Stimulated activated CD4-positive, alpha-beta T cell treated with anti-CD3 and anti-CD28 coated beads, Interleukin-4, amount 100 ng/mL, for 4 hours (primary cell): ENCODE measurements at regions not wholly inside any gene's neighbourhood (a gene's known extent, or its start where the extent isn't known, plus 50 kb on each side); places are given as distances from the start of the nearest gene placed in this dataset.
"Not testable (repeated sequence)": the region's sequence is repeated elsewhere in the genome, so short reads cannot be mapped to it uniquely, and the experiment has no call there.

ENCODE experiments used
- DNase-seq, 2 experiments: peaks; one replicate each; pipeline ENCODE4 v3.0.0-alpha.2; 2020

- DNase-seq = no peak
Measured at GRCh38 chr6:140784573-140784972, 1348.2 kb upstream of the GJE1 start.

- not testable (repeated sequence) for DNase-seq
Measured at GRCh38 chr6:140783504-140783903, 1349.2 kb upstream of the GJE1 start.

DNA sequence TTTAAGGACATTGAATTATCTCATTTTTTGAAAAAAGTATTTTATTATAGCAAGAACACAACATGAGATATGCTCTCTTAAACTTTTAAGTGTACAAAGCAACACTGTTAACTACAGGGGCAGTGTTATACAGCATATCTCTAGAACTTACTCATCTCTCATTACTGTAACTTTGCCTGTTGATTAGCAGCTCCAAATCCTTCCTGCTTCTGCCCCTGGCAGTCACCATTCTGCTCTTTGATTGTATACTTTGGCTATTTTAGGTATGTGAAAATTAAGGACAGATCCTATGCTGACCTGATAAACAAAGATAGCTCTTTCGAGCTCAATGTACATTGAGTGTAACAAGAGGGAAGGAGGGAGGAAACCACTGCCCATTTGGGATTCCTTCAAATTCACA lies 1349.8 kb upstream of the GJE1 start:
- no peak for DNase-seq

DNA sequence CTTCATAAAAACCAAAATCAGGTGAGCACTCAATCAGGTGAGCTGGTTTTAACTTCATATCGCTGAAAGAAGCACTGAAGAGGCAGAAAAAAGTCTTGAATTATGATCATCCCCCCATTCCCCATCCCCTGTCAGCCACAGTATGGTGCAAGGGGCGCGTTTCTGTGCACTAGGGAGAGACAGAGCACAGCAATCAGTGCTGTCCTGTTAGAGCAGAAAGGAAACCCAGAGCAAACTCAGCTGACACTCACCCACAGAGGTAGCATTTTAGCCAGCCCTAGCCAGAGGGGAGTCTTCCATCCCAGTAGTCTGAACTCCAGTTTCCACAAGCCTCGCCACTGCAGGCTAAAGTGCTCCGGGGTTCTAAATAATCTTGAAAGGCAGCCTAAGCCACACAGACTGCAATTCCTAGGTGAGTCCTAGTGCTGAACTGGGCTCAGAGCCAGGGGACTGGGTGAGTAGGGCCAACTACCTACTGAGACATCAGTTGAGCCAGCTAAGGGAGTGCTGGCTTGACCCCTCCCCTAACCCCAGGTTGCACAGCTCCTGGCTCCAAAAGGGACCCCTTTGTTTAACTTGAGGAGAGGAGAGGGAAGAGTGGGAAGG lies 1352.6 kb upstream of the GJE1 start:
- no peak for DNase-seq

GRCh38 chr6:140779341-140779740 lies 1353.4 kb upstream of the GJE1 start:
- DNase-seq = no peak

DNA sequence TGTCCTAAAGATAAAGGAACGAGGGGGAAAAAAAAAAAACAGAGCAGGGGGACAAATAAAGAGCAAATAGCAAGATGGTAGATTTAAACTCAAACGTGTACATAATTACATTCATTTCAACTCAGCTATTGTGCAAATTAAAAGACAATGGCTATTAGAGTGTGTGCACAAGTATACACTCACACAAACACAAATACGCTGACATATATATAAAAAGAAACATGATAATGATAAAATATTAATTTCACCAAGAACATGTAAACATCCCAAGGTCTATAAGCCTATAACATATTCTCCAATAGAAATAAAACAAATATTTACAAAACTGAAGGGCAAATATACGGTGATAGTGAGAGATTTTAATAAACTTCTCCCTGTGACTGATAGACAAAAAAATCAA lies 1354.9 kb upstream of the GJE1 start:
- DNase-seq = no peak

DNA sequence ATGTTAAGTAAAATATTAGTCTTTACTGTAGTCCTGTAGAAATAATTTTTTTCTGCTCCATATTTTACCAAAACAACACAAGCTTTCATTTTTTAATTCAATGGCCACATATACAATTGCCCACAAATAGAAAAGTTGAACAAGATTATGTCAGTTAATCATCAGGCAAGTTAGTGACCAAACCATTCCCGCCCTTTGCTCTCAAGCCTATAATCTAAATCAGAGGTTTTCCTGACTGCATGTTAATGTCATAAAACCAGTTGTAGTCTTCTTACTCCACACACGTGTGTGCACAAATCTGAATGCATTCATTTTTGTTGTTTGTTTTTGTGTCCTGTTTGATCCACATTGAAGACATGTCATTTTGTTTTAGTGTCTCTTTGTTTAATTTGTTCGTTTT lies 1357.7 kb upstream of the GJE1 start:
- no peak for DNase-seq

GRCh38 chr6:140774080-140774505 lies 1358.6 kb upstream of the GJE1 start:
- no peak for DNase-seq

DNA sequence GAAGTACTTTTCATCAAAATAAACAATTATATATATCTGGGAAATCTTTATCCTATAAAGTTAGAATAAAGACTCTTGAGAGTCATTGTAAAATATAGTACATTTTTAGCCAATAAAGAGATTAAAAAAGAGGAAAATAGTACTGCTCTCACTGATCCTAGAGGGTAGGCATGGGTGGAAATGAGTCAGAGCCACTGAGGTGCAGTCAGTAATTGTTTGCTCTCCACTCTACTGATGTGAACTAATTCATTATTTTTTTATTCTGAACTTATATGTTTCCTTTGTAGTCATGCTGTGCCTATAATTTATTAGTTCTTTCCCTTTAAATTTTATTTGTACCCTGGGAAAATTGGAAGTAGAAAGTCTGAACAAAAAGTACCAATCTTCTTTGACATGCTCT lies 1359.4 kb upstream of the GJE1 start:
- DNase-seq = no peak

DNA sequence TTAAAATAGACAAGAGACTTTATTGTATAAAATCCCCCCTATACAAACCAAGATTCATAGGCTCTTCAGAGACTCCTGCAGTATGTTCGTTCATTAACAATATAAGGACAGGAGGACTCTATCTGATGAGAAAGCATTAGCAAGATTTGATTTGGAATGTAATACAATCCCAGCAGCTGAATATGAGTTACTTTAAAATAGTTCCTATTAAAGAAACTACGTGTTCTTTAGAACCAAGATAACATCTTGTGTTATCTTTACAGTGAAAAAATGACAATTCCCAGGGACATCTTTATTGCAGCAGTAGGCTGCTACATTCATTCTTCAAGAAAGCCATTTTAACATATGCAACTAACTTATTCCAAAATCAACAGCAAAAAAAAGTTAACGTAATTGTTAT lies 1360.1 kb upstream of the GJE1 start:
- no peak for DNase-seq

DNA sequence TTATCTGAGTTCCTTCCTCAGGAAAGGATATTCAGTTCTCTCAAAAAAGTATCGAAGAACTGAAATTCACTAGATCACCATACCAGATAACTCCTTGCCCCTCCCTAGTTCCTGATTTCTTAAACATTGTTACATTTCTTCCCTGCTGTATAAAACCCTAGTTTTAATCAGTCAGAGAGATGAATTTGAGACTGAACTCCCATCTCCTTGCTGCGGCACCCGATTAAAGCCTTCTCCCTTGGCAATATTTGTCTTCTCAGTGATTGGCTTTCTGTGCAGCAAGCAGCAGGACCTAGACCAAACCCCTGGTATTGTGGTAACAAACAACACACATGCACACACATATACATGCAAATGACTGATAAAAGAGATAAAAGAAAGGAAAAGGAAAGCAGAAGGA lies 1364.6 kb upstream of the GJE1 start:
- DNase-seq = no peak

DNA sequence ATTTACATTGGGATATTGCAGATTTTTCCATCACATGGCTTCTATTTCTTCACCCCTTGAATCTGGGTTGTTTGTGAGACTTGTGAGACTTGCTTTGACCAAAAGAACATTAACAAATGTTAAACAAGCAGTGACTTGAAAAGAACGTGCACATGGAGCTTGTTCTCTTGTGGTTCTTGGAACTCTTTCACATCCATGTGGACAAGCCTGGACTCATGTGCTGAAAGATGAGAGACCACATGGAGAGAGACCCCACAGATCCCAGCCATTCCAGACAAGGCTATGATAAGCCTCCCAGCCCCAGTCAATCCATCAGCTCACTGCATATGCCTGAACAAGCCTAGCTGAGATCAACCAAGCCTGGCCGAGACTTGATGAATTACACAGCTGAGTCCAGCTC lies 1365.7 kb upstream of the GJE1 start:
- no peak for DNase-seq

DNA sequence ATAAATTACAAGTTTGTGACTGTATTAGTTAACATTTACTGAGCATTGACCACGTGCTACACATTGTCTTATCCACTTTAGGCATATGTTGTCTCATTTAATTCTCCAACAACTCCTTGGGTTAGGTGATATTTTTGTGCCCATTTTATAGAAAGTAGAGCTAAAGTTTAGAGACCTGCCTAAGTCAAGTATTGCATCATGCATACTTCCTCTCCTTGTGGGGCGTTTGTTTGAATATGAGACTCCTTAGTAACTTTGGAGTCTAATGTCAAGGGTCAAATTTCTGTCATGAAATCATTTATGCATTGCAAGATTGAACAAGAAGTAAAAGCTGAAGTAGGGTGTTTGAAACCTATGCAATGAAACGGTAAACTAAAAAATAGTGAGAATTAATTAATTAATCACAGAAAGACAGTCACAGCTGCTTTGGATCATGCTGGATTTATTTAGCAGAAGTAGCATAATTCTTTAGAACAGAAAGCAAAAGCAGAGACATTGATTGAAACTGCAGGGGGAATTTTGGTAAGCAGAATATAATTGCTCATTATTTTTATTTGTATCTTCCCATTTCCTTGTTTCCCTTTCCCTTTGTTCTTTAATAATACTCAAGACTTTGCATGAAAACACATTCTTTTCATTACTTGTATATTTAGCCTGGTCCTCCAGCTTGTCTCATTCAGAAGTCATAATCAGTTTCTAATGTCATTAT lies 1374.4 kb upstream of the GJE1 start:
- no peak for DNase-seq

DNA sequence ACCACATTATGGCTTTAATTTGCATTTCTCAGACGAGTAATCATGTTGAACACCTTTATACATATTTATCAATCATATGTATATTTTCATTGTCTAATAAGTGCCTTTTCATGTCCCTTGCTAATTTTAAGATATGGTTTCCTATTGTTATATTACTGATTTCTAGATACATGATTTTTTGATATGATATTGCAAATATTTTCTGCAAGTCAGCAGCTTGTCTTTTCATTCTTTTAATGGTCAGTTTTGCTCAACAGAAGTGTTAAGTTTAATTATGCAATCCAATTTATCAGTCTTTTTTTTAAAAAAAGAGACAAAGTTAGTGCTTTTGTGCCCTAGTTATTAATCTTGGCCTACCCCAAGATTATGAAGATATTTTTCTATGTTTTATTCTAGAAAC lies 1377.8 kb upstream of the CITED2 start:
- no peak for DNase-seq

DNA sequence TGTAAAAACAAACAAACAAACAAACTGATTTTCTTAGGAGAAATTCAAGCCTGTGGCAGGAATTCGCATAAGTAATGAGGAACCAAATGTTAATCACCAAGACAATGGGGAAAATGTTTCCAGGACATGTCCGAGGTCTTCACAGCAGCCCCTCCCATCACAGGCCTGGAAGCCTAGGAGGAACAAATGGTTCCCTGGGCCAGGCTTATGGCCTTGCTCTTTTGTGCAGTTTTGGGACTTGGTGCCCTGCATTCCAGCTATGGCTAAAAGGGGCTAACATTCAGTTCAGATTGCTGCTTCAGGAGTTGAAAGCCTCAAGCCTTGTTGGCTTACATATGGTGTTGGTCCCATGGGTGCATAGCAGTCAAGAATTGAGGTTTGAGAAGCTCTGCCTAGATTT lies 1372.7 kb upstream of the CITED2 start:
- DNase-seq = no peak

DNA sequence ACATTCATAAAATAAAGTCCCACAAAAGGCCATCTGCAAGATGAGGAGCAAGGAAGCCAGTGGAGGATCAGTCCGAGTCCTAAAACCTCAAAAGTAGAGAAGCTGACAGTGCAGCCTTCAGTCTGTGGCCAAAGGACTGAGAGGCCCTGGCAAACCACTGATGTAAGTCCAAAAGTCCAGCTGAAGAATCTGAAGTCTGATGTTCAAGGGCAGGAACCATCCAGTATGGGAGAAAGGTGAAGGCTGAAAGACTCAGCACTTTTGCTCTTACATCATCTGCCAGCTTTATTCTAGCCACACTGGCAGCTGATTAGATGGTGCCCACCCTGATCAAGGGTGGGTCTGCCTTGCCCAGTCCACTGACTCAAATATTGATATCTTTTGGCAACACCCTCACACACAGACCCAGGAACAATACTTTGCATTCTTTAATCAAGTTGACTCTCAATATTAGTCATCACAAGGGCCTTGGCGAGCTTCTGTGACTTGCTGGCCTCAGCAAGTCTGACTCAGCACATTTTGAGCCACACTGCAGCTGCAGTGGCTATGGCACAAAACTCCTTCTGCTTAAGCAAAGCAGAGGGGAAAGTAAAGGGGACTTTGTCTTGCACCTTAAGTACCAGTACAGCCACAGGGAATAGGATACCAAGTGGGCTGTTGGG lies 1370.3 kb upstream of the CITED2 start:
- no peak for DNase-seq

GRCh38 chr6:140736231-140736630 lies 1361.8 kb upstream of the CITED2 start:
- DNase-seq = no peak

- DNase-seq = no peak
Measured at GRCh38 chr6:140732991-140733390, 1358.5 kb upstream of the CITED2 start.

GRCh38 chr6:140732155-140732554 lies 1357.7 kb upstream of the CITED2 start:
- no peak for DNase-seq

DNA sequence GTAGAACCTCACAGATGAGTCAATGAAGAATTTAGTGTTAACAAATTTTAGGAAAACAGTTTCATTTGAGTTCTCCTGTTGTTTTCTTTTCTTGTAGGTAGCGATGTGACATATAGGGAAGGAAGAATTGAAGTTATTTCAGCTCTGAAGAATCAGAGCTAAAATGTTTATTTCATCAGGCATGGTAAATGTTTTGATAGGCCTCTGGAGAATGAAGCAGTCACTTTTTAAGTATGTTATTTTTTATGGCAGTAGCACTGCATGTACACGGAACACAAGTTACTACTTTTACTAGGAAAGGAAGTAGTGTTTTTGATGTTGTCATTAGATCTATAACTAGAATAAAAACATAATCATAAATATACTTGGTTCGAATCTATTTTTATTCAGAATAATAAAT lies 1357.3 kb upstream of the CITED2 start:
- no peak for DNase-seq

DNA sequence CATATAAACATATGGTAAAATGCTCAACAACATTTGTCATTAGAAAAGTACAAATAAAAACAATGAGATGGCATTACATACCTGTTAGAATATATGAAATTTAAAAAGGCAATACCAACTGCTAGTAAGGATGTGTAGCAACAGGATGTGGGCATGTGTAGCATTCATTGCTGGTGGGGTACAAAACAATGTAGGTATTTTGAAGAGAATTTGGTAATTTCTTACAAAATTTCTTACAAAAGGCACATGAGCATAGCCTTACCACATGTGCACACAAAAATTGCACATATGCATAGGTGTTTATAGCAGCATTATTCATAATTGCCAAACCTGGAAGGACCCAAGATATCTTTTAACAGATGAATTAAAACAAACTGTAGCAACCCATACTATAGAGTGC lies 1355.1 kb upstream of the CITED2 start:
- no peak for DNase-seq

DNA sequence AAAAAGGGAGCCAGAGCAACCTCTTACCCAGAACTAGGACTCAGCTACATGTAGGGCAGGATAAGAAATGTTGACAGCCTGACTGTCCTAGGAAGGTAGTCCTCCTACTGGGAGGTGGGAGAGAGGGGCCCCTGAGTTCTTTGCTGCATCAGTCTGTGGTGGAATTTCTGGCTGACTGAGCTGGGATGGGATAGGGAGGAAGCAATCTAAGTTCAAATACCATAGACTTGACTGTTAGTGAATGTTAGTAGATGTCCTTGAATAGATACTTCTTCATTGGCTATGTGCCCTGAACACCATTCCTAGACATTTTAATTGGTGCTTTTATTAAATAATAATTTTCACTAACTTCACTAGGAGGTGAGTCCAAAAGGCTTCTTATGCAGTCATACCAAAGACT lies 1343.6 kb upstream of the CITED2 start:
- DNase-seq = no peak

- DNase-seq = no peak
Measured at GRCh38 chr6:140713495-140713894, 1339.0 kb upstream of the CITED2 start.

GRCh38 chr6:140711019-140711613 lies 1336.7 kb upstream of the CITED2 start:
- DNase-seq = no peak
